GF-D8 (cell line): ENCODE measurements at regions not wholly inside any gene's neighbourhood (a gene's known extent, or its start where the extent isn't known, plus 50 kb on each side); places are given as distances from the start of the nearest gene placed in this dataset.

Source experiments
- DNase-seq: peaks from one replicate; lab custom pipeline; 2025; lab: John Stamatoyannopoulos, UW

- DNase-seq = no peak
Measured at GRCh38 chr13:82374719-82375118, 1507.6 kb downstream of the SLITRK1 start.

GRCh38 chr13:82370316-82370715 is 1512.0 kb downstream of the SLITRK1 start:
- DNase-seq = no peak

DNA sequence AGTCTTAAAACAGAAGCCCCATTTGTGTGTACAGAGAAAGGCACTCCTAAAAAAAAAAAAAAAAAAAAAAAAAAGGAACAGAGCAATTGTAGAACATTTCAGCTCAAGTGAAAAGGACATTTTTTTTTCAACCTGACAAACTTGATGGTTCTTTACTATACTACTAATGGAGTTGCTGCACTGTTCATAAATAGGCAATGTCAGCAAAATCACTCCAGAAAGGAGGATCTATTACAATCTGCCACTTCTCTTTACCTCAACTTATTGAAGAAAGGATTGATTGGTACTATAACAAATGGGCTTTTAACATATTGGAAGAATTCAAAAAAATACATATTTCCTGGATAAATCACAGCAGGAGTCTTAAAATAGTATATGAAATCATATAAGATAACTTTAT is 1517.7 kb downstream of the SLITRK1 start:
- no peak for DNase-seq

- DNase-seq = no peak
Measured at GRCh38 chr13:82358284-82358683, 1524.0 kb downstream of the SLITRK1 start.

DNA sequence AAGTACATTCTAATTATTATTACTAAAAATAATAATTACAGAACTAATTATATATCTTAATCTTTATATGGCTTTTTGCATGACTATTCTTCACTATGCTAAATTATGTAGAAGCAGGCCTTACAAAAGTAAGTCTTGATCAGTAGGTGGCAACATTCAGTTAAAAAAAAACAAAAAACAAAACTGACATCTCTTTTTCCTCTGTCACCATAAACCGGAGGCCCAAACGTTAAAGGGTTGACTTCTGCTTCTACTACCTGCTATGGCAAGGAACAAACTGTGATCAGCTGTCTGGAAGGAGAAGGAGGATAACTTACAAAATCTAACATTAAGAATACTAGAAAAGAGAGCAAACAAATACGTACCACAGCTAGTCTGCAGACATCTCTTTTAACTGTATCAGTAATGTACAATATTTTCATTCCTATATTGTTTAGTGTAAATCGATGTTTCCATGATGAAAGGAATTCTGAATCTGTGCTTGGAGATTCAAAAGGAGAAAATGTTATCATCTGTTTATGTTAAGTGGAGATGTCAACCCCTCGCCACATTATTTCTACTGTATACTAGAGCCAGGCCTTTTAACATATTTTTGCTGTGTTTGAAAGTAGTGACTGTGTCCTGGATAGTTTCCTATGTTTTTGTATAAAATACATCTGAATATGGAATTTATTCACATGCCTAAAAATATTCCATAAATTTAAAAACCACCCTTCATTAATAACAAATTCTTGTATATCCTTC is 1525.4 kb downstream of the SLITRK1 start:
- DNase-seq = no peak

- no peak for DNase-seq
Measured at GRCh38 chr13:82344867-82345266, 1537.4 kb downstream of the SLITRK1 start.

DNA sequence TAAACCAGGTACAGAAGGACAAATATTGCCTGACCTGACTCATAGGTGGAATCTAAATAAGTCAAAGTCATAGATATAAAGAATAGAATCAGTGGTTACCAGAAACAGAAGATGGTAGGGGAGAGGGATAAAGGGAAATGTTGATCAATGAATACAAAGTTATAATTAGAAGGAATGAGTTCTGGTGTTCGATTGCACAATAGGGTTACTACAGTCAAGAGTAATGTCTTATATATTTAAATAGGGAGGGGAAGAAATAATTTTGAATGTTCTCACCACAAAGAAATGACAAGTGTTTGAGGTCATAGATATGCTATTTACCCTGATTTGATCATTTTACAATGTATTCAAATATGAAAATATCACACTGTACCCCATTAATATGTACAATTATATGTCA is 1541.2 kb downstream of the SLITRK1 start:
- no peak for DNase-seq

- DNase-seq = no peak
Measured at GRCh38 chr13:82330499-82330898, 1551.8 kb downstream of the SLITRK1 start.

DNA sequence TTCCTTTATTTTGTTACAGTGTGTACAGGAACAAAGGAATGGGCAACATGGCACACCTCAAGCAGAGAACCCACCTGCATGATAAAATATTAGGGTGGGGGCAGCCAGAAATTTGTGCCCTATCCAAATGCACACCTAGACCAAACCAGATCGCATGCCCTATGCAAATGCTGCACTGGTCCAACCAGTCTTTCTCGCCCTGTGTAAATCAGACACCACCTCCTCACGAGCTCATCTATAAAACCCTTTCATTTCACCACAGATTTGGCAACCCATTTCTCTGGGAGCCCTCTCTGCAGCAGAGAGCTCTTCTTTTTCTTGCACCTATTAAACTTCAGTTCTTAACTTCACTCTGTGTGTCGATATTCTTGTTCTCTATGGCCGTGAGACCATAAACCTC is 1559.2 kb downstream of the SLITRK1 start:
- no peak for DNase-seq

DNA sequence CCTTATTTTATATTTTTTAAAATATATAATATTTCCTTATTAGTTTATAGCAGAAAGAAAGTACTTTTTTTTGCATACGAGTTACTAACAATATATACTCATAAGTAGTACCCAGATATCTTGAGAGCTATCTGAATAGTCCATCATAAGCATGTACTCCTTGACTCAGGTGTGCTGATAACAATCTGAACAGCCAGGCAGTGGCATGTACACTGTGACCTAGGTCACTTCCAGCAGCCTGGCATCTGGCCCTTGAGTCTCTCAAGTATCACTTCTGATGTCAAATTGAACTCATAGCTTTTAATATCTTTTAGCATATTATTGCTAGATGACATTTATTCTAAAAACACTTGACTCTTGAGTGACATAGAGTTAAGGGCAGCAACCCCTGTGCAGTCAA is 1576.7 kb downstream of the SLITRK1 start:
- no peak for DNase-seq

- no peak for DNase-seq
Measured at GRCh38 chr13:82298106-82298505, 1584.2 kb downstream of the SLITRK1 start.

GRCh38 chr13:82294226-82294625 is 1588.0 kb downstream of the SLITRK1 start:
- DNase-seq = no peak

DNA sequence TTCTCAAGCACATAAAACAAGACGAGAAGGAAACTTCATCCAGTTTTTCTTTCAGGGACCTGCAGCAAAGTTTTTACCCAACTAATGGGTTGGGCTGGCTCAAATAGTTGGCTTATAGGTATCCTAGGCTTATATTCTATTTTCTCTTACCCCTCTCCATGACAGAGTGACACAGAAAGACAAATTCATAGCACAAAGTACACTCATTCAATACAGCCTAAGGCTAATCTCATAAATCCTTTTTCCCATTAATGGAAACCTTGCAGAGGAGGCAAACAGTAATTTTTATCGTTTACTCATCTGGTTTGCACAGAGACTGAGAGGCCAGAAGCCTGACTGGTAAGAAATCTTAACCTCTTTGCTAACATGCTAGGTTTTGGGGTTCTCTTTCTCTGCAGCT is 1589.9 kb downstream of the SLITRK1 start:
- DNase-seq = no peak

DNA sequence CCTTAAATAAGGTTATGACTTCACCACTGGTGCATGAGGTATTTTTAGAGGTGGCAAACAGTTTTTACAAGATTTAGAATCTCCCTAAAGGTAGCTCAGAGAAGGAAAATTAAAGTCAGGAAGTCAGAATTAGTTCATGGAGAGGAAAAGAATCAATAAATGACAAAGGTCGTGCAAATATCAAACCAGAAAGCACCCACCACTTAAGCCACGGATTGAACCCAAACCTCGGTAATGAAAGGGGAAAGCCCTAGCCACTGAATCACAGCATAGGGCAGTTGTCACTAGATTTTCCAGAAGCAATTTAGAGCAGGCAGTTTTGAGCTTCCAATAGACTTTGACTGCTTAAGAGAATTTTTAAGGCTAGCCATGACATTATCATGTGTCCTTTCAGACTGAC is 1590.4 kb downstream of the SLITRK1 start:
- no peak for DNase-seq

- DNase-seq = no peak
Measured at GRCh38 chr13:82275644-82276043, 1606.6 kb downstream of the SLITRK1 start.

GRCh38 chr13:82259284-82259683 is 1623.0 kb downstream of the SLITRK1 start:
- no peak for DNase-seq

GRCh38 chr13:82257790-82258507 is 1624.3 kb downstream of the SLITRK1 start:
- no peak for DNase-seq

GRCh38 chr13:82248762-82249161 is 1633.5 kb downstream of the SLITRK1 start:
- DNase-seq = no peak

DNA sequence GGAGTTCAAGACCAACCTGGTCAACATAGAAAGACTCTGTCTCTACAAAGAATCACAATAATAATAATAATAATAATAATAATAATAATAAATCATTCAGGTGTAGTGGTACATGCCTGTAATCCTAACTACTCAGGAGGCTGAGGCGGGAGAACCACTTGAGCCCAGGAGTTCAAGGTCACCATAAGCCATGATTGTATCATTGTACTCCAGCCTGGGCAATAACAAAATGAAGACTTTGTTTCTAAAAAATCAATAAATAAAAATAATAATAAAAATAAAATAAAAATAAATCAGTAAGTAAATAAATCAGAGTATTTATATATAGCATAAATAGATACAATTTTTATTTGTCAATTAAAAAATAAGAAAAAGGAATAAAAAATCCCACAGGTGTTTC is 1636.4 kb downstream of the SLITRK1 start:
- no peak for DNase-seq

DNA sequence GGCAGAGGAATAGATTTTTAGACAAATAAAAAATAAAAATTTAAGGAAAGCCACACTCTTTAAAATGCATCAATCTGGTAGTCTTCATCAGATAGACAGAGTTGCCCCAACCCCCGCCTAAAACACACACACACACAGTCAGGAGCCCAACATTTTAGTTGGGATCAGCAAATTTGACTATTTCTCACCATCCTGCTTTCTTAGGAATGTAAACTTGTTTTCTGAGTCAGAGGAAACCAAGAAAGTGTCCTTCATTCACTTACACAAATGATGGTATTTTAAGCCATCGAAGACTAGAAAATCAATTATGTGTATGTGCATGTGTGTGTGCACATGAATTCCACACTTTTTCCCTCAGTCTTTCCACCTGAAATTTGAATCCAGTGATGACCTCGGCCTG is 1657.5 kb downstream of the SLITRK1 start:
- no peak for DNase-seq

DNA sequence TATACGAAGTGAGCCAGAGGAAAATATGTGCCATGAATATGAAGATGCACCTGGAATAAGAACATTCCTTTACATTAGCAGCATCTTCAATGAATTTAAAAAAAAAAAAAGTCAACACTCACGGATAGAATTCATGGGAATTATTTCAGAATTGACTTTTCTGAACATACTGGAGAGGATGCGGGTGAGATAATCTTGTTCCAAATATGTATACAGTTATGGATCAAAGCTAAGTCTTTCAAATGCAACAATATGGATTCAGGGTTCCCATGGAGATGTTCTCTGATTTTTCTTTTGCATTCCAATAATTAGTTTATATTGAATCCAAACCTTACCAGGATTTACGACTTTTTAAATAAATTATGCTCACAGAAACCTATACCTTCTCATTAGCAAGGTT is 1660.7 kb downstream of the SLITRK1 start:
- no peak for DNase-seq

GRCh38 chr13:82220641-82221040 is 1661.6 kb downstream of the SLITRK1 start:
- DNase-seq = no peak

GRCh38 chr13:82216165-82216564 is 1666.1 kb downstream of the SLITRK1 start:
- DNase-seq = no peak

DNA sequence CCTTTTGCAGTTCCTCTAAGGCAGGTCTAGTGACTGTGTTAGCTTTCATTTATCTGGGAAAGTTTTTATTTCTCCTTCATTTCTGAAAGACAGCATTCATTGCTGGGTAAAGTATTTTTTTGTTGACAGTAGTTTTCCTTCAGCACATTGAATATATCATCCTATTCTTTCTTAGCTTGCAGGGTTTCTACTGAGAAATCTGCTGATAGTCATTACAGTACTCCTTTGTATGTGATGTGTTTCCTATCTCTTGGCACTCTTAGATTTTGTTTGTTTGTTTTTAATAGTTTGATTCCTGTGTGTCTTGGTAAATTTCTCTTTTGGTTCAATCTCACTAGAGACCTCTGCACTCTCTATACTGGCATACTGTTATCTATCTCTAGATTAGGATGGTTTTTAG is 1667.9 kb downstream of the SLITRK1 start:
- DNase-seq = no peak
